HepG2 (cell line): ENCODE measurements at regions not wholly inside any gene's neighbourhood (a gene's known extent, or its start where the extent isn't known, plus 50 kb on each side); places are given as distances from the start of the nearest gene placed in this dataset.

ENCODE experiments used
- ATF2 ChIP-seq: sonication (generic); formaldehyde crosslinking; IDR thresholded peaks from 2 replicates; pipeline ENCODE4 v1.4.0; 2020; ENCODE audit warnings: missing genetic modification reagents
- CTCF ChIP-seq: sonication (generic); formaldehyde crosslinking; IDR thresholded peaks from 2 replicates; pipeline ENCODE4 v1.5.0; 2020; ENCODE audit warnings: mild to moderate bottlenecking, missing genetic modification reagents, moderate library complexity
- KDM1A ChIP-seq: IDR thresholded peaks from 2 replicates; pipeline ENCODE4 v1.6.1; 2016; ENCODE audit warnings: missing compliant biosample characterization

- TF ChIP-seq KDM1A (CRISPR knock-in tag) = no peak
- TF ChIP-seq CTCF (CRISPR knock-in tag) = no peak
- no peak for TF ChIP-seq ATF2 (CRISPR knock-in tag)
Observed at GRCh38 chr12:83326666-83327065, 640.0 kb downstream of the TMTC2 start.
